GM18907 (cell line): ENCODE measurements at regions not wholly inside any gene's neighbourhood (a gene's known extent, or its start where the extent isn't known, plus 50 kb on each side); places are given as distances from the start of the nearest gene placed in this dataset.
"Not testable (repeated sequence)": the region's sequence is repeated elsewhere in the genome, so short reads cannot be mapped to it uniquely, and the experiment has no call there.

Experiments
- ATAC-seq: cut with Tn5 transposase; IDR thresholded peaks from one replicate; pipeline ENCODE4 v1.9.1; 2021; ENCODE audit warnings: mild to moderate bottlenecking, moderate library complexity; ENCODE audit not compliant: unreplicated experiment

- ATAC-seq, result no peak
Measured at GRCh38 chr18:73563901-73564472, 583.6 kb downstream of the FBXO15 start.

DNA sequence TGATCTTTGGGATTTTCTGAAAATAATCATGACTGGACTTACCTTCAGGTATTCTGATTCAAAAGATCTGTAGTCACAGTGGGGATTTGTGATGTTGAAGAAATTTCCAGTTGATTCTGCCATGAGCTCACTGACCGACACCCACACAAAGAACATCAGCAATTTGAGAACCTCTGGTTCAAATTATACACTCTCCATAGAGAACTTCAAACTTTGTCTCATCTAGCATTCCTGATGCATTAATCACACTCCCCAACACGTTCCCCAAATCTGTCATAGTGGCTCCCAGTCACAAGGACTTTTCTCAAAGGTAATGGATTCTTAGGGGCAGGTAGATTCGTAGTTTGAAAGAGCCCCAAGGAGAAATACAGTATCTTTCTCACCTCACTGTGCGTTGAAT is 584.3 kb downstream of the FBXO15 start:
- no peak for ATAC-seq

DNA sequence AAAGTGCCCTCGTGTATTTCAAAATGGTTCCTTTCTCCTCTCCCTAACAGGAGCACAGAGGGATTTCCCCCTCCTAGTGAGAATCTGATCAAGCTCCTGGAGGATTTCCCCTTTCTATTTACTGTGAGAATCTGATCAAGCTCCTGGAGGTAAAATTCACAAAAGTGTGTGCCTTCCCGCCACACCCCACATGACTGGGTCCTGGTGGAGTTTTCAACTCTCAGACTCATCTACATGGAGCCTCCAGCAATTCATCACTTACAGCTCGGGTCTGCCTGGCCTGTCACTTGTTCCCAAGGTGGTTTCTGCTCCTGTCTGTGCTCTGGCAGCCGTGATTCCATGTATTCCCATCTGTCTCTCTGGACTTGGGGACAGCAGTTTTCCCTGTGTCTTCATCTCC is 590.7 kb downstream of the FBXO15 start:
- no peak for ATAC-seq

- ATAC-seq, result no peak
Measured at GRCh38 chr18:73552171-73552570, 595.5 kb downstream of the FBXO15 start.

DNA sequence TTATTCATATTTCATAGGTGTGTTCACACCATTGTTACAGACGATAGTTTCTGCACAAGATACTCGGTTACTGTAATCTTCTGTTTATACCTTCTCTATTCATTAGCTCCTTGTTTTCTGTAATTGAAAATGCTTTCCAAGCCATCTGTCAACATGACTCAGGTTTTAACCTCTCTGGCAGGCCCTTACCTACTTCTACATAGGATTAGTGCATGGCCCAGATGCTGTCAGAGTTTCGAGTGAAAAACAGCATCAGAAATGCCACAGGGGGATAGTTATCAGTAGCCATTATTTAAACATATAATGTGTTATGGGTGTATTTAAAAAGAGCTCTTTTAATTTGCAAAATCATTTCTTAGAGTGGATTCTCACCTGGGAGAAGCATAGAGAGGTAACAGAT is 596.4 kb downstream of the FBXO15 start:
- ATAC-seq, result no peak

- ATAC-seq, result no peak
Measured at GRCh38 chr18:73549236-73549635, 598.4 kb downstream of the FBXO15 start.

- ATAC-seq, result no peak
Measured at GRCh38 chr18:73545472-73545871, 602.2 kb downstream of the FBXO15 start.

DNA sequence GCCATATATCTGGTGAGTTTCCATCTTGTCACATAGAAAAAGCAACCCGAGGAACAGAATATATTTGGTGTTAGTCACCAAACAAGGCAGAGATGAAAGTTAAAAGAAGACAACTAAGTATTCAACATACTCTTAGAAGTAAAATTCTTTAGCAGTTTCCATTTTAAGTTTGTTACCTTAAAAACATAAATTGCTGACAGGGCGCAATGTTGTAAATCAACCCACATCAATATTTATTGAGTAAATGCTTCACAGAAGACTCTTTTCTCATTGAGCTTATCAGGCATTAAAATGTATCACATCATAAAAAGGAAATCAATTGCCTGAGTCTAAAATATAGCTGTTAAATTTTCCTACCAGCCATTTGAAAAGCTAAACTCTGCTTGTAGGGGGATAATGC is 603.0 kb downstream of the FBXO15 start:
- ATAC-seq, result no peak

DNA sequence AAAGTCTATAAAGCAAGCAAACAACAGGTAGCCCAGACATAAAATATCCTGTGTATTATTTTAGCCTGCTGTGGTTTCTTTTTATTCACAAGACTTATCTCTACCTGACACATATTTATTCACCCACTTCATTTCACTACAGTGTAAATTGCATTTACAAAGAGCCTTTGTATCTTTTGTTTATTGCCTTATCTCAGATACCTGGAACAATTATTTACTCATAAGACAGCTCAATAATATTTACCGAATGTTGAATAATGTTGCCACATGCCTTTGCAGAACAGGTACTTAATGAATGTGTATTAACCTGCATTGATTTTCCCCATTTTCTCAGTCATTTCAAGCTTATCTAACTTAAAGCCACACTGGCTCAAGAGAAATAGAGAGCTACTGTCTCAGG is 603.6 kb downstream of the FBXO15 start:
- no peak for ATAC-seq

DNA sequence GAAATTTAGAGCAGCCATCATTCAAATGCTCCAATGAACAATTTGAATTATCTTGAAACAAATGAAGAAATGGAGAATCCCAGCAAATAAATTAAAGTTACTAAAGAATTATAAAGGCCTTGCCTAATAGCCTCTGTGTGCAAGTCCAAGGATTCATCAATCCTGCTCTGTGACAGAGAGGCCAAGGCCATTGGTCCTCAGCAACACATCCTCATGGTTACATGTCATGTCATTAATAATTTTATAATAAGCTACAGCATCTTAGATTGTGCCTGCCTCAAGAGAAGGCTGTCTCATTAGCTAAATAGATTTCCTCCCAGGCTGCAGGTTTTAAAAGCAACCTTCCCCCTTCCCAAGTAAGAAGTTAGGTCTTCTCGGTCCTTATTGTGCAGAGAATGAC is 611.6 kb downstream of the FBXO15 start:
- no peak for ATAC-seq

GRCh38 chr18:73535189-73535588 is 612.4 kb downstream of the FBXO15 start:
- ATAC-seq, result no peak

DNA sequence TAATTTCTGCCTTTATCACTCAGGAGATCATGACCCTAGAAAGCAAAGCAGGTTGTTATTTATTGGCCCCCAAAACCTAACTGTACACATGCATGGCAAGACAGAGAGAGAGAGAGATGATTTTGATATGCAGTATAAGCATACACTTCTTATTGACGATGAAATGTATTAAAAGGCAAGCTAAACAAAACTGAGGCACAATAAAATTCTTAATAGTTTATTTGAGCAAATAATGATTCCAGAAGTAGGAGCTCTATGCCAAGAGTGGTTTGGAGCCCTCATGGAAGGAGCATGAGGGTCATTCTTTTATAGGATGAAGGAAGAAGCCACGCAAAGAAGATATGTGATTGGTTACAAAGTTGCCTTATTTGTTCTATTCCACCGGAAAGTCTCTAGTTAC is 616.0 kb downstream of the FBXO15 start:
- no peak for ATAC-seq

- no peak for ATAC-seq
Measured at GRCh38 chr18:73528066-73528465, 619.6 kb downstream of the FBXO15 start.

DNA sequence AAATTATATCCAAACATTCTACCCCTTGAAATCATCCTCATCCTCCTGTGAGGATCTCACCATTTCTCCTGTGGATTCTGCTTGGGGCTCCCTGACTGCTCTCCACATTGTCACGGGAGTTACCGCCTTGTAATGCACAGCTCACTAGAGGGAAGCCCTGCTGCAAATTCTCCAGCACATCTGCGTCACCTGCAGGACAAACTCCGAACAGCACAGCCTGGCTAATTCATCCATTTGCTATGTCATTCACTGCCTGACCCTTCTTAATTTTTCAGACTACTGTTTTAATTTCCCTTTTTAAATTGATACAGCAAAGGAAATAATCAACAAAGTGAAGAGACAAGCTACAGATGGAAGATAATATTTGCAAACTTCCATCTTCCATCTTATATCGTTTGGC is 627.4 kb downstream of the FBXO15 start:
- ATAC-seq, result no peak

GRCh38 chr18:73516056-73516455 is 631.6 kb downstream of the FBXO15 start:
- ATAC-seq, result not testable (repeated sequence)

DNA sequence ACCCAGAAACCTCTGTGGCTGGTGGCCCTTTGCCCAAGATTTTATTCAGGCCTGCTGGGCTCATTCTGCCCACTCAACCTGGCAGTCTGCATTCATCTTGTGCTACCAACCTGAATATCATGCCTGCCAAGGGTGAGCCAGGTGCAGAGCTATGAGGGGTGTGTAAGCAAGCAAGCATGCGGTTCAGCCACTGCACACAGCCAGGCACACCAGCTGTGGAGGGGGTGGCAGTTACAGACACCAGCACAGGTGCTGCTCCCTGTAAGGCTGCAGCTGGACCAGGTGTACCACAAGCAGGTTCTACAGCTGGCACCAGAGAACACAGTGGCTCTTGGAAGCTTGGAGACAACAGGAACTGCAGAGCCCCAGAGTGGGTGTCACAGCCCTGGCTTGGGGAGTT is 633.2 kb downstream of the FBXO15 start:
- no peak for ATAC-seq

GRCh38 chr18:73511771-73512503 is 635.7 kb downstream of the FBXO15 start:
- ATAC-seq, result no peak

GRCh38 chr18:73509460-73509859 is 638.2 kb downstream of the FBXO15 start:
- no peak for ATAC-seq

GRCh38 chr18:73503326-73503725 is 635.5 kb upstream of the NETO1 start:
- ATAC-seq, result no peak

DNA sequence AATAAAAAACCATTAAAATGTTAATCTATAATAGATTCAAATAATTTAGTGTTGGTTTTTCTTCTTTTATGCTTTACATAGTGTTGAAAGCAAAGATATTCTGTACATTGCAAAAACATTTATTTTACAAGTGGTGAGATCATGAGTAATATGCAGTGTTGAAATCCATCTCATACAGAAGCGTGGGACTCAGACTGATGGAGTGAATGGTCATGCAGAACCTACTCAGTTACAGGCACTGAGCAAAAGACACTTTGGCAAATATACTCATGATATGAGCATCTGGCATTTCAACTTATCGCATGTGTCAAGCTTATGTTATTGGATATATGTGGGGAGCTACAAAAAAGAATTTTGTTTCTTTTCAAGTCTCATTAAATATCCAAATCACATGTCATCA is 620.2 kb upstream of the NETO1 start:
- no peak for ATAC-seq

GRCh38 chr18:73485166-73485565 is 617.4 kb upstream of the NETO1 start:
- no peak for ATAC-seq

GRCh38 chr18:73482901-73483300 is 615.1 kb upstream of the NETO1 start:
- ATAC-seq, result no peak

GRCh38 chr18:73479477-73479876 is 611.7 kb upstream of the NETO1 start:
- no peak for ATAC-seq
